GM21717 (cell line): ENCODE measurements at regions not wholly inside any gene's neighbourhood (a gene's known extent, or its start where the extent isn't known, plus 50 kb on each side); places are given as distances from the start of the nearest gene placed in this dataset.

Experiments used
- ATAC-seq: cut with Tn5 transposase; IDR thresholded peaks from one replicate; pipeline ENCODE4 v1.9.1; 2021; ENCODE audit warnings: mild to moderate bottlenecking, moderate library complexity; ENCODE audit not compliant: unreplicated experiment

- no peak for ATAC-seq
Observed at GRCh38 chr20:58139849-58140786, 88.3 kb downstream of the ANKRD60 start.

GRCh38 chr20:58138395-58138794 lies 90.1 kb downstream of the ANKRD60 start:
- ATAC-seq: no peak

- no peak for ATAC-seq
Observed at GRCh38 chr20:58137651-58138265, 90.7 kb downstream of the ANKRD60 start.

- ATAC-seq: no peak
Observed at GRCh38 chr20:58137236-58137635, 91.2 kb downstream of the ANKRD60 start.

GRCh38 chr20:58136149-58136484 lies 92.3 kb downstream of the ANKRD60 start:
- no peak for ATAC-seq

- no peak for ATAC-seq
Observed at GRCh38 chr20:58135441-58136148, 92.9 kb downstream of the ANKRD60 start.

- ATAC-seq: no peak
Observed at GRCh38 chr20:58133020-58133808, 95.2 kb downstream of the ANKRD60 start.

GRCh38 chr20:58131551-58132142 lies 96.8 kb downstream of the ANKRD60 start:
- no peak for ATAC-seq

GRCh38 chr20:58131151-58131550 lies 97.3 kb downstream of the ANKRD60 start:
- ATAC-seq: no peak

- ATAC-seq: no peak
Observed at GRCh38 chr20:58130581-58130980, 97.9 kb downstream of the ANKRD60 start.

- no peak for ATAC-seq
Observed at GRCh38 chr20:58130156-58130555, 98.3 kb downstream of the ANKRD60 start.

GRCh38 chr20:58129721-58130151 lies 98.7 kb downstream of the ANKRD60 start:
- ATAC-seq: no peak

- ATAC-seq: no peak
Observed at GRCh38 chr20:58128635-58129625, 99.5 kb downstream of the ANKRD60 start.

- ATAC-seq: no peak
Observed at GRCh38 chr20:58127701-58128111, 100.7 kb downstream of the ANKRD60 start.

- ATAC-seq: no peak
Observed at GRCh38 chr20:58125726-58126125, 102.7 kb downstream of the ANKRD60 start.

- ATAC-seq: no peak
Observed at GRCh38 chr20:58117944-58118343, 110.5 kb downstream of the ANKRD60 start.

- no peak for ATAC-seq
Observed at GRCh38 chr20:58116505-58116904, 111.9 kb downstream of the ANKRD60 start.

- no peak for ATAC-seq
Observed at GRCh38 chr20:58113716-58114115, 114.7 kb downstream of the ANKRD60 start.
